Hepatic stellate cell (primary cell): ENCODE measurements at regions not wholly inside any gene's neighbourhood (a gene's known extent, or its start where the extent isn't known, plus 50 kb on each side); places are given as distances from the start of the nearest gene placed in this dataset.

Experiments used
- DNase-seq: peaks from one replicate; pipeline ENCODE4 v3.0.0; 2011; ENCODE audit warnings: low spot score

- DNase-seq: no peak
Observed at GRCh38 chr9:135220601-135221575, 133.4 kb downstream of the OLFM1 start.

GRCh38 chr9:135221576-135221950, 134.1 kb downstream of the OLFM1 start:
- DNase-seq: no peak

- no peak for DNase-seq
Observed at GRCh38 chr9:135221951-135222631, 134.6 kb downstream of the OLFM1 start.

GRCh38 chr9:135222881-135223760, 135.7 kb downstream of the OLFM1 start:
- DNase-seq: no peak

- DNase-seq: no peak
Observed at GRCh38 chr9:135223831-135224230, 136.4 kb downstream of the OLFM1 start.

GRCh38 chr9:135224286-135224877, 136.9 kb downstream of the OLFM1 start:
- DNase-seq: no peak

- DNase-seq: no peak
Observed at GRCh38 chr9:135224921-135225541, 137.6 kb downstream of the OLFM1 start.

GRCh38 chr9:135225619-135226228, 138.3 kb downstream of the OLFM1 start:
- no peak for DNase-seq

GRCh38 chr9:135226369-135227050, 139.0 kb downstream of the OLFM1 start:
- no peak for DNase-seq

GRCh38 chr9:135227641-135228251, 140.3 kb downstream of the OLFM1 start:
- no peak for DNase-seq

- no peak for DNase-seq
Observed at GRCh38 chr9:135228345-135228982, 141.0 kb downstream of the OLFM1 start.

GRCh38 chr9:135228983-135229625, 141.6 kb downstream of the OLFM1 start:
- no peak for DNase-seq

GRCh38 chr9:135229701-135230385, 142.4 kb downstream of the OLFM1 start:
- DNase-seq: no peak

- no peak for DNase-seq
Observed at GRCh38 chr9:135230386-135230765, 142.9 kb downstream of the OLFM1 start.

GRCh38 chr9:135230817-135231520, 143.5 kb downstream of the OLFM1 start:
- no peak for DNase-seq

- no peak for DNase-seq
Observed at GRCh38 chr9:135239100-135239768, 151.8 kb downstream of the OLFM1 start.

- DNase-seq: no peak
Observed at GRCh38 chr9:135239769-135240141, 152.3 kb downstream of the OLFM1 start.
